ENCODE measurements at regions not wholly inside any gene's neighbourhood (a gene's known extent, or its start where the extent isn't known, plus 50 kb on each side); places are given as distances from the start of the nearest gene placed in this dataset.

- no peak for TF ChIP-seq CTCF (IDR thresholded peaks at IDR 0.05)
- TF ChIP-seq POLR2A (IDR thresholded peaks at IDR 0.05): no peak
Measured at GRCh38 chr3:159234306-159234705, 432.5 kb downstream of the MFSD1 start.
